HEK293 (cell line): ENCODE measurements at regions not wholly inside any gene's neighbourhood (a gene's known extent, or its start where the extent isn't known, plus 50 kb on each side); places are given as distances from the start of the nearest gene placed in this dataset.

Source experiments
- CTCF ChIA-PET: fragments of 350-600 bp; formaldehyde crosslinking; extraction: SDS; loops from one replicate; lab custom pipeline; 2021; ENCODE audit warnings: antibody characterized with exemption; lab: Yijun Ruan, JAX
- POLR2A ChIA-PET: fragments of 300-600 bp; formaldehyde crosslinking; extraction: SDS; loops from one replicate; lab custom pipeline; 2020; ENCODE audit warnings: antibody characterized with exemption, inconsistent platforms; lab: Yijun Ruan, JAX
- H3K27ac ChIP-seq: fragments of 200-500 bp; sonication (Bioruptor generic); 2 replicates; pipeline ENCODE4 v1.5.1; 2014; ENCODE audit warnings: low read depth, low read length, control low read depth, inconsistent platforms; ENCODE audit errors: extremely low read depth
- H3K36me3 ChIP-seq, 2 experiments: fragments of 200-500 bp in 1 of 2; sonication (Bioruptor generic) in 1 of 2; 1 replicate in 1 of 2; 2 replicates in 1 of 2; pipeline ENCODE4 v1.5.1; 2014 to 2017; ENCODE audit warnings: inconsistent platforms in 2 of 2, low read length in 2 of 2; ENCODE audit not compliant: control insufficient read depth in 2 of 2, insufficient read depth in 1 of 2
- H3K4me1 ChIP-seq: fragments of 200-500 bp; sonication (Bioruptor generic); 2 replicates; pipeline ENCODE4 v1.5.1; 2014; ENCODE audit warnings: mild to moderate bottlenecking, low read length, inconsistent platforms; ENCODE audit not compliant: control insufficient read depth, insufficient read depth
- H3K4me3 ChIP-seq: 2 replicates; pipeline ENCODE4 v1.5.1; 2011; ENCODE audit warnings: low read depth, mild to moderate bottlenecking, control low read depth, low read length, moderate library complexity
- H3K9me3 ChIP-seq: fragments of 200-500 bp; sonication (Bioruptor generic); 2 replicates; pipeline ENCODE4 v1.5.1; 2014; ENCODE audit warnings: low read depth, low read length, inconsistent platforms; ENCODE audit not compliant: control insufficient read depth, insufficient read depth
- KLF8 ChIP-seq: fragments of 450-650 bp; formaldehyde crosslinking; IDR thresholded peaks from 2 replicates; pipeline ENCODE4 v1.5.1; 2016; ENCODE audit warnings: missing biosample characterization, missing genetic modification characterization
- PRDM10 ChIP-seq: fragments of 450-650 bp; formaldehyde crosslinking; IDR thresholded peaks from 2 replicates; pipeline ENCODE4 v1.5.1; 2016; ENCODE audit warnings: missing biosample characterization, missing genetic modification characterization
- REPIN1 ChIP-seq: fragments of 450-650 bp; formaldehyde crosslinking; IDR thresholded peaks from 2 replicates; pipeline ENCODE4 v1.5.1; 2017; ENCODE audit warnings: missing biosample characterization, missing genetic modification characterization, low read depth
- SETDB1 ChIP-seq: IDR thresholded peaks from one replicate; pipeline ENCODE4 v1.6.1; 2017; ENCODE audit warnings: mild to moderate bottlenecking, low read length, moderate library complexity, mixed read lengths; ENCODE audit not compliant: insufficient read length
- TRIM28 ChIP-seq: IDR thresholded peaks from 2 replicates; pipeline ENCODE4 v1.6.1; 2011; ENCODE audit warnings: low read length, control low read depth, borderline replicate concordance
- ZBTB26 ChIP-seq: fragments of 450-650 bp; formaldehyde crosslinking; optimal IDR thresholded peaks from 2 replicates; pipeline ENCODE3; 2016; ENCODE audit warnings: missing biosample characterization, mild to moderate bottlenecking, missing genetic modification characterization
- ZBTB8A ChIP-seq: fragments of 450-650 bp; formaldehyde crosslinking; IDR thresholded peaks from 2 replicates; pipeline ENCODE4 v1.5.1; 2016; ENCODE audit warnings: missing biosample characterization, missing genetic modification characterization
- ZIC2 ChIP-seq: fragments of 450-650 bp; formaldehyde crosslinking; IDR thresholded peaks from 2 replicates; pipeline ENCODE4 v1.5.1; 2016; ENCODE audit warnings: missing biosample characterization, missing genetic modification characterization
- ZNF132 ChIP-seq: fragments of 450-650 bp; formaldehyde crosslinking; IDR thresholded peaks from 2 replicates; pipeline ENCODE4 v1.5.1; 2017; ENCODE audit warnings: missing biosample characterization, missing genetic modification characterization, borderline replicate concordance
- ZNF133 ChIP-seq: fragments of 450-650 bp; formaldehyde crosslinking; IDR thresholded peaks from 2 replicates; pipeline ENCODE4 v1.5.1; 2016; ENCODE audit warnings: missing biosample characterization, missing genetic modification characterization
- ZNF221 ChIP-seq: fragments of 450-650 bp; formaldehyde crosslinking; IDR thresholded peaks from 2 replicates; pipeline ENCODE4 v1.5.1; 2017; ENCODE audit warnings: missing biosample characterization, missing genetic modification characterization, borderline replicate concordance
- ZNF24 ChIP-seq: fragments of 450-650 bp; formaldehyde crosslinking; IDR thresholded peaks from 2 replicates; pipeline ENCODE4 v1.5.1; 2016; ENCODE audit warnings: missing biosample characterization, missing genetic modification characterization
- ZNF394 ChIP-seq: fragments of 450-650 bp; formaldehyde crosslinking; IDR thresholded peaks from 2 replicates; pipeline ENCODE4 v1.5.1; 2016; ENCODE audit warnings: missing biosample characterization, missing genetic modification characterization, mild to moderate bottlenecking, moderate library complexity, borderline replicate concordance
- ZNF48 ChIP-seq: fragments of 450-650 bp; formaldehyde crosslinking; IDR thresholded peaks from 2 replicates; pipeline ENCODE4 v1.5.1; 2016; ENCODE audit warnings: missing biosample characterization, missing genetic modification characterization
- ZNF510 ChIP-seq: fragments of 450-650 bp; formaldehyde crosslinking; IDR thresholded peaks from 2 replicates; pipeline ENCODE4 v1.5.1; 2018; ENCODE audit warnings: mild to moderate bottlenecking, missing genetic modification characterization, missing biosample characterization; ENCODE audit not compliant: insufficient replicate concordance
- ZNF530 ChIP-seq: fragments of 450-650 bp; formaldehyde crosslinking; IDR thresholded peaks from 2 replicates; pipeline ENCODE4 v1.5.1; 2016; ENCODE audit warnings: low read depth, missing biosample characterization, missing genetic modification characterization
- ZNF571 ChIP-seq: fragments of 450-650 bp; formaldehyde crosslinking; IDR thresholded peaks from 2 replicates; pipeline ENCODE4 v1.5.0; 2017; ENCODE audit warnings: missing biosample characterization, missing genetic modification characterization
- ZNF701 ChIP-seq: fragments of 450-650 bp; formaldehyde crosslinking; IDR thresholded peaks from 2 replicates; pipeline ENCODE4 v1.5.1; 2016; ENCODE audit warnings: missing biosample characterization, missing genetic modification characterization
- ZSCAN5A ChIP-seq: fragments of 450-650 bp; formaldehyde crosslinking; IDR thresholded peaks from 2 replicates; pipeline ENCODE4 v1.5.1; 2016; ENCODE audit warnings: missing biosample characterization, missing genetic modification characterization
- TF ChIP-seq, protein P1 (sequence below): fragments of 450-650 bp; formaldehyde crosslinking; IDR thresholded peaks from 2 replicates; pipeline ENCODE4 v1.5.1; 2017; ENCODE audit warnings: missing biosample characterization, missing genetic modification characterization
- TF ChIP-seq, protein P2 (sequence below): fragments of 450-650 bp; formaldehyde crosslinking; IDR thresholded peaks from 2 replicates; pipeline ENCODE4 v1.5.1; 2017; ENCODE audit warnings: missing biosample characterization, mild to moderate bottlenecking, missing genetic modification characterization, moderate library complexity

DNA sequence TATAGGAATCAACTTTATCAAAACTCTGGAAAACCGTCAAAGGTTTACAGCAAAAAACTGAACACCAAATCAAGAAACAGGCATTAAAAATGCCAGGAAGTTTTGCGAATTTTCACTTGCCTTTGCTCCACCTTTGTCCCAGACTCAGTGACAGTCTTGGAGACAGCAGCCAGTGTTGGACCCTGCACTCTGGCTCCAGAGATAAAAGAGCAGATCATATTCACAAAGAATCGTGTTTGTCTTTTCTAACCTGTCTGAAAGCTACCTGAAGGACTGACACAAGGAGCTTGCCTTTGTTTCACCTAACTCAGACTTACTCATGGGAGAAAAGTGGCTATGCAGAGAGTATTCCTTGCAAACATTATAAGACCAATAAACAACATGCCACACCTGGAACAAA is 74.0 kb upstream of the TCF12 start:
- ChIA-PET CTCF (interaction anchor here (1.0 to 1.1 kb wide), 2 partner anchors 10 to 293 kb away, joined by 3 read pairs; no protein-coding TSS in a partner anchor), POLR2A (no interaction called here)
- Histone ChIP-seq H3K36me3 (no peaks in the 10 kb centered on the region), H3K9me3 (no peaks in the 10 kb centered on the region), H3K27ac (no peak overlapping the region), H3K4me3 (no peak overlapping the region), H3K4me1 (no peaks in the 10 kb centered on the region)
- TF ChIP-seq ZNF221 (tag by site-specific recombination) = no peak
- no peak for TF ChIP-seq ZNF133 (tag by site-specific recombination)
- TF ChIP-seq ZSCAN5A (tag by site-specific recombination) = no peak
- no peak for TF ChIP-seq ZNF132 (tag by site-specific recombination)
- no peak for TF ChIP-seq ZNF510 (tag by site-specific recombination)
- no peak for TF ChIP-seq SETDB1
- TF ChIP-seq ZNF24 = no peak
- no peak for TF ChIP-seq ZBTB8A (tag by site-specific recombination)
- TF ChIP-seq ZIC2 (tag by site-specific recombination) = no peak
- no peak for TF ChIP-seq ZNF394 (tag by site-specific recombination)
- no peak for TF ChIP-seq ZNF571 (tag by site-specific recombination)
- TF ChIP-seq, protein P1, sequence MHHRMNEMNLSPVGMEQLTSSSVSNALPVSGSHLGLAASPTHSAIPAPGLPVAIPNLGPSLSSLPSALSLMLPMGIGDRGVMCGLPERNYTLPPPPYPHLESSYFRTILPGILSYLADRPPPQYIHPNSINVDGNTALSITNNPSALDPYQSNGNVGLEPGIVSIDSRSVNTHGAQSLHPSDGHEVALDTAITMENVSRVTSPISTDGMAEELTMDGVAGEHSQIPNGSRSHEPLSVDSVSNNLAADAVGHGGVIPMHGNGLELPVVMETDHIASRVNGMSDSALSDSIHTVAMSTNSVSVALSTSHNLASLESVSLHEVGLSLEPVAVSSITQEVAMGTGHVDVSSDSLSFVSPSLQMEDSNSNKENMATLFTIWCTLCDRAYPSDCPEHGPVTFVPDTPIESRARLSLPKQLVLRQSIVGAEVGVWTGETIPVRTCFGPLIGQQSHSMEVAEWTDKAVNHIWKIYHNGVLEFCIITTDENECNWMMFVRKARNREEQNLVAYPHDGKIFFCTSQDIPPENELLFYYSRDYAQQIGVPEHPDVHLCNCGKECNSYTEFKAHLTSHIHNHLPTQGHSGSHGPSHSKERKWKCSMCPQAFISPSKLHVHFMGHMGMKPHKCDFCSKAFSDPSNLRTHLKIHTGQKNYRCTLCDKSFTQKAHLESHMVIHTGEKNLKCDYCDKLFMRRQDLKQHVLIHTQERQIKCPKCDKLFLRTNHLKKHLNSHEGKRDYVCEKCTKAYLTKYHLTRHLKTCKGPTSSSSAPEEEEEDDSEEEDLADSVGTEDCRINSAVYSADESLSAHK (tag by site-specific recombination) = no peak
- TF ChIP-seq, protein P2, sequence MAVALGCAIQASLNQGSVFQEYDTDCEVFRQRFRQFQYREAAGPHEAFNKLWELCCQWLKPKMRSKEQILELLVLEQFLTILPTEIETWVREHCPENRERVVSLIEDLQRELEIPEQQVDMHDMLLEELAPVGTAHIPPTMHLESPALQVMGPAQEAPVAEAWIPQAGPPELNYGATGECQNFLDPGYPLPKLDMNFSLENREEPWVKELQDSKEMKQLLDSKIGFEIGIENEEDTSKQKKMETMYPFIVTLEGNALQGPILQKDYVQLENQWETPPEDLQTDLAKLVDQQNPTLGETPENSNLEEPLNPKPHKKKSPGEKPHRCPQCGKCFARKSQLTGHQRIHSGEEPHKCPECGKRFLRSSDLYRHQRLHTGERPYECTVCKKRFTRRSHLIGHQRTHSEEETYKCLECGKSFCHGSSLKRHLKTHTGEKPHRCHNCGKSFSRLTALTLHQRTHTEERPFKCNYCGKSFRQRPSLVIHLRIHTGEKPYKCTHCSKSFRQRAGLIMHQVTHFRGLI (tag by site-specific recombination) = no peak
- TF ChIP-seq KLF8 (tag by site-specific recombination) = no peak

DNA sequence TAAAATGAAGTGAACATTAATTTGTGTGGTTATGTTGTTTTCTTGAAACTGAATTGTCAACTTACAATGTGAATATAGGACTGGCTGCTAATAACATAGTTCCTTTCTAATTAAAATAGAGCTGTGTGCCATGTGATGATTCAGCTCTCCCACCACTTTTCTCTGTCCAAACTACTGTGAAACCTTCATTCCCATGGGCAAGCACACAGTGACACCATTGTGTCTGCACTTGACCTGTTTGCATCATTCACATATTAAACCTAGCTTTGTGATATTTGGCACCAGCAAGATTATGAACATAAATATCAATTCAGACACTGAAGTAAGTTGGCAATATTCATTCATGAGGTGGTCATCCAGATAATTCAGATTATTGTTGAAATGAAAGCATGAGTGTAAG is 78.8 kb upstream of the TCF12 start:
- Histone ChIP-seq H3K27ac (no peak overlapping the region), H3K4me1 (no peaks in the 10 kb centered on the region), H3K9me3 (no peaks in the 10 kb centered on the region), H3K36me3 (no peaks in the 10 kb centered on the region), H3K4me3 (no peak overlapping the region)
- ChIA-PET POLR2A (no interaction called here), CTCF (no interaction called here)
- no peak for TF ChIP-seq ZNF701 (tag by site-specific recombination)
- TF ChIP-seq, protein P2 (tag by site-specific recombination) = no peak
- no peak for TF ChIP-seq ZNF530 (tag by site-specific recombination)
- TF ChIP-seq TRIM28 = no peak
- TF ChIP-seq REPIN1 (tag by site-specific recombination) = no peak
- TF ChIP-seq ZNF48 (tag by site-specific recombination) = no peak
- TF ChIP-seq ZBTB26 (tag by site-specific recombination) = no peak
- TF ChIP-seq PRDM10 (tag by site-specific recombination) = no peak
